ENCODE measurements at regions not wholly inside any gene's neighbourhood (a gene's known extent, or its start where the extent isn't known, plus 50 kb on each side); places are given as distances from the start of the nearest gene placed in this dataset.

DNA sequence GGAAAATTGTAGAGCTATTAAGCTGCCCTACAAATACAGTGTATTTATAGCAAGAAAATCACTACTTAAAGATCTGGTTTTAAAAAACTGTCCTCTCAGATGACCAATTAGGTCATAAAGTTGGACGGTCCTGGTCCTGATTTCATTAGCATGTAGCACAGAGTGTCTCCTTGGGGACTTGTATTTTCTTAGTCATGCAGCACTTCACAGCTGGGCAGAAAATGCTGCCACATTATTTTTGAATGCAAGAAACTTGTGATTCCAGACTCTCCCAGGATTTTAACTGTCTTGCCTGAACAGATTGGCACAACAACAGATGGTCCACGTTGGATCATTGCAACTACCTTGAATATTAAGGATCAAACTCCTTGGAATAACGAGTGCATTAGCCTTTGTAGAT lies 348.1 kb upstream of the SGCD start (continued):
- TF ChIP-seq, protein P1, sequence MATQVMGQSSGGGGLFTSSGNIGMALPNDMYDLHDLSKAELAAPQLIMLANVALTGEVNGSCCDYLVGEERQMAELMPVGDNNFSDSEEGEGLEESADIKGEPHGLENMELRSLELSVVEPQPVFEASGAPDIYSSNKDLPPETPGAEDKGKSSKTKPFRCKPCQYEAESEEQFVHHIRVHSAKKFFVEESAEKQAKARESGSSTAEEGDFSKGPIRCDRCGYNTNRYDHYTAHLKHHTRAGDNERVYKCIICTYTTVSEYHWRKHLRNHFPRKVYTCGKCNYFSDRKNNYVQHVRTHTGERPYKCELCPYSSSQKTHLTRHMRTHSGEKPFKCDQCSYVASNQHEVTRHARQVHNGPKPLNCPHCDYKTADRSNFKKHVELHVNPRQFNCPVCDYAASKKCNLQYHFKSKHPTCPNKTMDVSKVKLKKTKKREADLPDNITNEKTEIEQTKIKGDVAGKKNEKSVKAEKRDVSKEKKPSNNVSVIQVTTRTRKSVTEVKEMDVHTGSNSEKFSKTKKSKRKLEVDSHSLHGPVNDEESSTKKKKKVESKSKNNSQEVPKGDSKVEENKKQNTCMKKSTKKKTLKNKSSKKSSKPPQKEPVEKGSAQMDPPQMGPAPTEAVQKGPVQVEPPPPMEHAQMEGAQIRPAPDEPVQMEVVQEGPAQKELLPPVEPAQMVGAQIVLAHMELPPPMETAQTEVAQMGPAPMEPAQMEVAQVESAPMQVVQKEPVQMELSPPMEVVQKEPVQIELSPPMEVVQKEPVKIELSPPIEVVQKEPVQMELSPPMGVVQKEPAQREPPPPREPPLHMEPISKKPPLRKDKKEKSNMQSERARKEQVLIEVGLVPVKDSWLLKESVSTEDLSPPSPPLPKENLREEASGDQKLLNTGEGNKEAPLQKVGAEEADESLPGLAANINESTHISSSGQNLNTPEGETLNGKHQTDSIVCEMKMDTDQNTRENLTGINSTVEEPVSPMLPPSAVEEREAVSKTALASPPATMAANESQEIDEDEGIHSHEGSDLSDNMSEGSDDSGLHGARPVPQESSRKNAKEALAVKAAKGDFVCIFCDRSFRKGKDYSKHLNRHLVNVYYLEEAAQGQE (IDR thresholded peaks at IDR 0.05; ENCODE audit: low read depth), result no peak

DNA sequence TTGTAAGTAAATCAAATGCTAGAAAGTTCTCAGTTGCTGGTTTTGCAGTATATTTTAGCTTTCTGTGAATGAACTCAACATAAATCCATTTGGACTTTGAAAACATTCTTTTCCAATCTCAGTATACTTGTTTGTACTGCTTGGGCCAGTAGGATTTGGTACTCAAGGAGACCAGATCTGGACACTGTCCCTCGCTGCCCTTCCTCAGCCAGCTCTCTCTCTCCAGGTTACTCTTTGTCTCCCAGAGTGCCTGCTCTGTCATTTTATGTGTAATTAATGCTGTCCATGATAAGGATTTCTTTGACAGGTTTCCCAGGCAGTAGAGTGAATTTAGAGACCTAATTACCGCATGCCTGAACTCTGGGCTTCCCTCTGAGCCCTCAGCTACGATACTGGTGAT lies 344.6 kb upstream of the SGCD start:
- H3K4me3 ChIP-seq (replicated peaks in 1 of 2; ENCODE audit: low read depth in 1 of 2, low read length in 2 of 2), result no peak overlapping the region
- H4K20me1 ChIP-seq (ENCODE audit: insufficient read depth), result no peaks in the 10 kb centered on the region
- no peak overlapping the region for H3K9ac ChIP-seq (ENCODE audit: low read length)
- no peak for DNase-seq (ENCODE audit: low read depth, low spot score)
- H3K36me3 ChIP-seq (ENCODE audit: control insufficient read depth in 1 of 2, insufficient read depth in 2 of 2, low read length in 2 of 2), result no peaks in the 10 kb centered on the region
- no TSS peak for BruUV-seq (replicated peaks)
- no peak overlapping the region for H3K27ac ChIP-seq (ENCODE audit: low read depth, low read length)
- TF ChIP-seq YY1 (IDR thresholded peaks at IDR 0.05; ENCODE audit: extremely low read depth, insufficient replicate concordance, low read depth, low read length) (no peak), POLR2A (IDR thresholded peaks at IDR 0.05; ENCODE audit: borderline replicate concordance, extremely low read depth, insufficient read depth, insufficient read length) (no peak), CBX3 (IDR thresholded peaks at IDR 0.05; ENCODE audit: low read depth) (no peak), ELF1 (IDR thresholded peaks at IDR 0.05; ENCODE audit: borderline replicate concordance, low read depth) (no peak), POLR2AphosphoS5 (IDR thresholded peaks at IDR 0.05; ENCODE audit: low read depth, low read length) (no peak)
- TF ChIP-seq, protein P2, sequence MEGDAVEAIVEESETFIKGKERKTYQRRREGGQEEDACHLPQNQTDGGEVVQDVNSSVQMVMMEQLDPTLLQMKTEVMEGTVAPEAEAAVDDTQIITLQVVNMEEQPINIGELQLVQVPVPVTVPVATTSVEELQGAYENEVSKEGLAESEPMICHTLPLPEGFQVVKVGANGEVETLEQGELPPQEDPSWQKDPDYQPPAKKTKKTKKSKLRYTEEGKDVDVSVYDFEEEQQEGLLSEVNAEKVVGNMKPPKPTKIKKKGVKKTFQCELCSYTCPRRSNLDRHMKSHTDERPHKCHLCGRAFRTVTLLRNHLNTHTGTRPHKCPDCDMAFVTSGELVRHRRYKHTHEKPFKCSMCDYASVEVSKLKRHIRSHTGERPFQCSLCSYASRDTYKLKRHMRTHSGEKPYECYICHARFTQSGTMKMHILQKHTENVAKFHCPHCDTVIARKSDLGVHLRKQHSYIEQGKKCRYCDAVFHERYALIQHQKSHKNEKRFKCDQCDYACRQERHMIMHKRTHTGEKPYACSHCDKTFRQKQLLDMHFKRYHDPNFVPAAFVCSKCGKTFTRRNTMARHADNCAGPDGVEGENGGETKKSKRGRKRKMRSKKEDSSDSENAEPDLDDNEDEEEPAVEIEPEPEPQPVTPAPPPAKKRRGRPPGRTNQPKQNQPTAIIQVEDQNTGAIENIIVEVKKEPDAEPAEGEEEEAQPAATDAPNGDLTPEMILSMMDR (IDR thresholded peaks at IDR 0.05 in 2 of 3, conservative IDR thresholded peaks at IDR 0.05 in 1 of 3; ENCODE audit: borderline replicate concordance in 1 of 3, insufficient read depth in 1 of 3, low read depth in 2 of 3, low read length in 2 of 3), result no peak
- TF ChIP-seq, protein P3, sequence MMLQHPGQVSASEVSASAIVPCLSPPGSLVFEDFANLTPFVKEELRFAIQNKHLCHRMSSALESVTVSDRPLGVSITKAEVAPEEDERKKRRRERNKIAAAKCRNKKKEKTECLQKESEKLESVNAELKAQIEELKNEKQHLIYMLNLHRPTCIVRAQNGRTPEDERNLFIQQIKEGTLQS (IDR thresholded peaks at IDR 0.05), result no peak
- no peaks in the 10 kb centered on the region for H3K27me3 ChIP-seq (ENCODE audit: insufficient read depth, low read length)
- H3K4me1 ChIP-seq (ENCODE audit: control insufficient read depth in 1 of 2, insufficient read depth in 2 of 2, low read length in 2 of 2), result no peaks in the 10 kb centered on the region
- no peaks in the 10 kb centered on the region for H3K9me2 ChIP-seq (ENCODE audit: insufficient read depth)
- ChIA-PET POLR2A (no interaction called here), CTCF (no interaction called here), RAD21 (ENCODE audit: low non-redundant PET in 1 of 2, low total read pairs in 2 of 2, uncharacterized antibody in 2 of 2, unreplicated experiment in 2 of 2) (no interaction called here)
- no peak for ATAC-seq
- H3K4me2 ChIP-seq (ENCODE audit: low read length), result no peak overlapping the region
- intact Hi-C loops (cut with micrococcal nuclease), result no loop called here
- no peaks in the 10 kb centered on the region for H3K79me2 ChIP-seq (ENCODE audit: insufficient read depth, low read length)
- H3K9me3 ChIP-seq (ENCODE audit: control insufficient read depth in 1 of 2, insufficient read depth in 1 of 2, low read depth in 1 of 2, low read length in 2 of 2), result peaks cover 3 to 4% of the 10 kb centered on the region in 2 experiments; a peak in 2 of 4 replicates
- no peak overlapping the region for H2AFZ ChIP-seq (ENCODE audit: low read depth, low read length, poor library complexity, severe bottlenecking)
